OCI-LY7 (cell line): ENCODE measurements at regions not wholly inside any gene's neighbourhood (a gene's known extent, or its start where the extent isn't known, plus 50 kb on each side); places are given as distances from the start of the nearest gene placed in this dataset.

Experiments
- BruUV-seq: library from RNA; stranded (reverse); fragments of 400-500 nt; replicated peaks from 2 replicates; lab custom pipeline; 2021; lab: Mats Ljungman, UMichigan
- CTCF ChIA-PET: fragments of 300-600 bp; sonication (Branson Sonifier 250); formaldehyde crosslinking; loops from one replicate; lab custom pipeline; 2022; ENCODE audit warnings: antibody characterized with exemption; ENCODE audit not compliant: unreplicated experiment; lab: Charles Lee
- POLR2A ChIA-PET: fragments of 300-600 bp; sonication (Branson Sonifier 250); formaldehyde crosslinking; loops from one replicate; lab custom pipeline; 2022; ENCODE audit warnings: antibody characterized with exemption; lab: Charles Lee
- DNase-seq: peaks from one replicate; pipeline ENCODE4 v3.0.0-alpha.2; 2015; ENCODE audit warnings: low spot score
- H2AFZ ChIP-seq: fragments of 200-600 bp; sonication (generic), shearing (Covaris generic); 2 replicates; pipeline ENCODE4 v1.6.1; 2014; ENCODE audit warnings: mild to moderate bottlenecking, antibody characterized with exemption, low read length, moderate library complexity
- H3K27ac ChIP-seq: fragments of 200-600 bp; sonication (generic); 2 replicates; pipeline ENCODE4 v1.5.1; 2014; ENCODE audit warnings: mixed run types, low read depth, mild to moderate bottlenecking, moderate library complexity, low read length, inconsistent platforms; ENCODE audit not compliant: poor library complexity, severe bottlenecking
- H3K36me3 ChIP-seq: fragments of 200-600 bp; sonication (generic); 2 replicates; pipeline ENCODE4 v1.6.1; 2014; ENCODE audit warnings: mild to moderate bottlenecking, antibody characterized with exemption, low read length, moderate library complexity, mixed read lengths; ENCODE audit not compliant: insufficient read depth
- H3K4me1 ChIP-seq: fragments of 200-600 bp; sonication (generic); 2 replicates; pipeline ENCODE4 v1.5.1; 2014; ENCODE audit warnings: mild to moderate bottlenecking, low read length; ENCODE audit not compliant: insufficient read depth, poor library complexity, severe bottlenecking
- H3K4me2 ChIP-seq: fragments of 200-600 bp; sonication (generic); 2 replicates; pipeline ENCODE4 v1.6.1; 2014; ENCODE audit warnings: mild to moderate bottlenecking, low read length
- H3K4me3 ChIP-seq: fragments of 200-600 bp; sonication (generic); 2 replicates; pipeline ENCODE4 v1.5.1; 2014; ENCODE audit warnings: mild to moderate bottlenecking, low read depth, low read length; ENCODE audit not compliant: poor library complexity, severe bottlenecking
- H3K79me2 ChIP-seq: fragments of 200-600 bp; sonication (generic); 2 replicates; pipeline ENCODE4 v1.6.1; 2016; ENCODE audit warnings: low read depth, mild to moderate bottlenecking, low read length, moderate library complexity, mixed read lengths; ENCODE audit not compliant: insufficient read depth
- H3K9me2 ChIP-seq: fragments of 200-600 bp; sonication (generic); 2 replicates; pipeline ENCODE4 v1.6.1; 2016; ENCODE audit warnings: mild to moderate bottlenecking, low read length, mixed read lengths; ENCODE audit not compliant: insufficient read depth
- H3K9me3 ChIP-seq: fragments of 200-600 bp; sonication (generic); 2 replicates; pipeline ENCODE4 v1.6.1; 2014; ENCODE audit warnings: mild to moderate bottlenecking, mixed run types, low read length, mixed read lengths
- H4K20me1 ChIP-seq: fragments of 200-600 bp; sonication (generic); 2 replicates; pipeline ENCODE4 v1.6.1; 2014; ENCODE audit warnings: mild to moderate bottlenecking, antibody characterized with exemption, low read length, moderate library complexity, mixed read lengths; ENCODE audit not compliant: insufficient read depth
- EZH2phosphoT487 ChIP-seq: fragments of 200-600 bp; sonication (generic); IDR thresholded peaks from 2 replicates; pipeline ENCODE4 v1.6.1; 2018; ENCODE audit warnings: low read depth, borderline replicate concordance, mild to moderate bottlenecking, mixed run types, antibody characterized with exemption, low read length, moderate library complexity, mixed read lengths
- intact Hi-C: fragments of 100-400 bp; cut with micrococcal nuclease; formaldehyde crosslinking; loops from one replicate; pipeline ENCODE4 v1.10.0; 2022; ENCODE audit not compliant: unreplicated experiment
- TF ChIP-seq, protein P1 (sequence below): fragments of 200-600 bp; sonication (generic); conservative IDR thresholded peaks from 2 replicates; pipeline ENCODE4 v1.5.1; 2014; ENCODE audit warnings: mild to moderate bottlenecking, antibody characterized with exemption, low read length, moderate library complexity, mixed read lengths

DNA sequence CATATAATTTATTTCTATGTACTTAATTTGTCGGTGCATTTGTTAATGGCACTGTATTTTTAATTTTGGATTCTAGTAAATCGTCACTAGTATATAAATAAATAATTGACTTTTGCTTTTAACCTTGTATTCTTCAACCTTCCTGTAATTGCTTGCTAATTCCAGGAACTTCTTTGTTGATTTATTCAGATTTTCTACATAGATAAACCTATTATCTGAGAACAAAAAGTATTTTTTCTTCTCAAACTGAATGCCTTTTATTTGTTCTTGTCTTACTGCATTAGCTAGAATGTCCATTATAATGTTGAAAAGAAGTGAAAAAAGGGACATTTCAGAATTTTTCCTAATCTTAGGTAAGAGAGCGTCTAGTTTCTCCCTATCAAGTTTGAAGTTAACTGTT is 839.1 kb downstream of the SH3BGRL start:
- CTCF ChIA-PET = no interaction called here
- Histone ChIP-seq H3K9me2 (no peaks in the 10 kb centered on the region), H3K4me1 (no peaks in the 10 kb centered on the region), H2AFZ (no peak overlapping the region), H3K36me3 (no peaks in the 10 kb centered on the region), H3K27ac (no peak overlapping the region), H3K4me2 (no peak overlapping the region), H3K9me3 (no peaks in the 10 kb centered on the region), H4K20me1 (no peaks in the 10 kb centered on the region), H3K4me3 (no peak overlapping the region), H3K79me2 (no peaks in the 10 kb centered on the region)
- intact Hi-C loops = no loop called here
- DNase-seq = no peak
- no TSS peak for BruUV-seq
- POLR2A ChIA-PET = interaction anchor here (0.6 kb wide), 1 partner anchor 11 kb away, joined by 3 read pairs; no protein-coding TSS in a partner anchor
- no peak for TF ChIP-seq EZH2phosphoT487
- TF ChIP-seq, protein P1, sequence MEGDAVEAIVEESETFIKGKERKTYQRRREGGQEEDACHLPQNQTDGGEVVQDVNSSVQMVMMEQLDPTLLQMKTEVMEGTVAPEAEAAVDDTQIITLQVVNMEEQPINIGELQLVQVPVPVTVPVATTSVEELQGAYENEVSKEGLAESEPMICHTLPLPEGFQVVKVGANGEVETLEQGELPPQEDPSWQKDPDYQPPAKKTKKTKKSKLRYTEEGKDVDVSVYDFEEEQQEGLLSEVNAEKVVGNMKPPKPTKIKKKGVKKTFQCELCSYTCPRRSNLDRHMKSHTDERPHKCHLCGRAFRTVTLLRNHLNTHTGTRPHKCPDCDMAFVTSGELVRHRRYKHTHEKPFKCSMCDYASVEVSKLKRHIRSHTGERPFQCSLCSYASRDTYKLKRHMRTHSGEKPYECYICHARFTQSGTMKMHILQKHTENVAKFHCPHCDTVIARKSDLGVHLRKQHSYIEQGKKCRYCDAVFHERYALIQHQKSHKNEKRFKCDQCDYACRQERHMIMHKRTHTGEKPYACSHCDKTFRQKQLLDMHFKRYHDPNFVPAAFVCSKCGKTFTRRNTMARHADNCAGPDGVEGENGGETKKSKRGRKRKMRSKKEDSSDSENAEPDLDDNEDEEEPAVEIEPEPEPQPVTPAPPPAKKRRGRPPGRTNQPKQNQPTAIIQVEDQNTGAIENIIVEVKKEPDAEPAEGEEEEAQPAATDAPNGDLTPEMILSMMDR = no peak

DNA sequence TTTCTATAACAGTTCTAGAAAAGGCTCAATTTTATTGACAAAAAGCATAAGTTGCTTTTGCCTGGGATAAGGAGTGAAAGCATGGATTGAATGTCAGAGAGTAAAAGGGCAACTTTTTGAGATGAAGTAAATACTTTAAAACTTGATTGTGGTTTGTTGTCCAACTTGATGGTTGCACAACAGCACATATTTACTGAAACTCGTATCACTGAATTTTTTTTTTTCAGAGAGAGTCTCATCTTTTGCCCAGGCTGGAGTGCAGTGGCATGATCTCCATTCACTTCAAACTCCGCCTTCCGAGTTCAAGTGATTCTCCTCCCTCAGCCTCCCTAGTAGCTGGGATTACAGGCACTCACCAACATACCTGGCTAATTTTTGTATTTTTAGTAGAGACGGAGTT is 856.8 kb downstream of the SH3BGRL start:
- H3K36me3 ChIP-seq = no peaks in the 10 kb centered on the region

DNA sequence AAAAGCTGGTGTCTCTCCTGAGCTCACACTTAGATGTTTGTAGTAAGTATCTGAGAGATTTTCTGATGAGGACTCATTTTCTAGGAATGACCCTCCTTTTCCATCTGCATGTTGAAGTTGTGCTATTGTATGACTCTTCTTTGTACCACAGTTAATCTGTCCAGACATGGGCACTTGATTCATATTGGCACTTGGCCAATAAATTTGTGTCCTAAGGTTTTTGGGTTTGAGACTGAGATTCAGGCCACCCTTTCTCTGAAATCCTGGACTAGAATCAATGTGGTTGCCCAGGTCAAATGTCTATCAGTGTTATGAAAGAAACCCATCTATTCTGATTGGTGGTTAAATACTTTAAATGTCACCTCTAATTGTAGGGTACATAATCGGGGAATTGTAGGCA is 869.0 kb downstream of the SH3BGRL start:
- Histone ChIP-seq H2AFZ (no peak overlapping the region), H3K4me1 (no peaks in the 10 kb centered on the region), H3K27ac (no peak overlapping the region), H3K9me3 (no peaks in the 10 kb centered on the region), H3K79me2 (no peaks in the 10 kb centered on the region), H3K9me2 (no peaks in the 10 kb centered on the region), H4K20me1 (no peaks in the 10 kb centered on the region), H3K36me3 (no peaks in the 10 kb centered on the region), H3K4me2 (no peak overlapping the region), H3K4me3 (no peak overlapping the region)
- CTCF ChIA-PET = no interaction called here
- intact Hi-C loops = no loop called here
- no TSS peak for BruUV-seq
- TF ChIP-seq, protein P1 = no peak
- no peak for TF ChIP-seq EZH2phosphoT487
- no peak for DNase-seq
- POLR2A ChIA-PET = no interaction called here

More for the DNA sequence above, 856.8 kb downstream of the SH3BGRL start:
- intact Hi-C loops = no loop called here
- DNase-seq = no peak
- no peak overlapping the region for H3K4me3 ChIP-seq
- H3K27ac ChIP-seq = no peak overlapping the region
- POLR2A ChIA-PET = no interaction called here
- no peak overlapping the region for H3K4me2 ChIP-seq
- H3K9me3 ChIP-seq = no peaks in the 10 kb centered on the region
- H3K9me2 ChIP-seq = no peaks in the 10 kb centered on the region
- BruUV-seq = no TSS peak
- no peaks in the 10 kb centered on the region for H3K4me1 ChIP-seq
- no peak for TF ChIP-seq EZH2phosphoT487
- TF ChIP-seq, protein P1 = no peak
- no peaks in the 10 kb centered on the region for H3K79me2 ChIP-seq
- no peak overlapping the region for H2AFZ ChIP-seq
- CTCF ChIA-PET = no interaction called here
- H4K20me1 ChIP-seq = no peaks in the 10 kb centered on the region
